K562 (cell line): ENCODE measurements at regions not wholly inside any gene's neighbourhood (a gene's known extent, or its start where the extent isn't known, plus 50 kb on each side); places are given as distances from the start of the nearest gene placed in this dataset.

Source experiments
- ATAC-seq: fragments of 200-7000 bp; cut with Tn5 transposase; 3 replicates; pipeline ENCODE4 v1.9.1; 2020; ENCODE audit warnings: moderate library complexity
- BruUV-seq: library from RNA; stranded (reverse); fragments of 400-500 nt; replicated peaks from 2 replicates; lab custom pipeline; 2021; lab: Mats Ljungman, UMichigan
- CTCF ChIA-PET: fragments of 300-600 bp; formaldehyde crosslinking; extraction: SDS; loops from one replicate; lab custom pipeline; 2021; ENCODE audit warnings: low intra/inter-chr PET ratio; lab: Yijun Ruan, JAX
- POLR2A ChIA-PET: fragments of 300-600, 350-650 bp; sonication (Branson Sonifier 250); formaldehyde crosslinking; extraction: SDS; loops from one replicate; lab custom pipeline; 2021; ENCODE audit warnings: antibody characterized with exemption, inconsistent platforms; lab: Yijun Ruan, JAX
- DNase-seq, 4 experiments: peaks; one replicate each; pipeline versions ENCODE4 v3.0.0 to v3.0.0-alpha.2; 2011 to 2018; ENCODE audit warnings: low spot score in 3 of 4, mixed read lengths in 3 of 4; ENCODE audit errors: extremely low read depth in 1 of 4
- FAIRE-seq: peaks from 2 replicates; lab custom pipeline; 2011; peaks lifted over from hg19 to GRCh38; lab: Jason Lieb, UNC
- H2AFZ ChIP-seq: 2 replicates; pipeline ENCODE4 v1.6.0; 2011; ENCODE audit warnings: low read depth, low read length, control low read depth, inconsistent platforms
- H3K27ac ChIP-seq: fragments of 200-600 bp; 3 replicates; pipeline ENCODE4 v1.8.0; 2011; ENCODE audit warnings: low read depth, mild to moderate bottlenecking, control low read depth, inconsistent platforms, low read length, moderate library complexity, mixed read lengths; ENCODE audit errors: extremely low read depth
- H3K27me3 ChIP-seq, 2 experiments: fragments of 300-600 bp in 1 of 2; 2 replicates in 1 of 2; 3 replicates in 1 of 2; pipeline versions ENCODE4 v1.6.0 to v1.8.0; 2011; ENCODE audit warnings: inconsistent platforms in 2 of 2, low read length in 2 of 2, mild to moderate bottlenecking in 1 of 2, mixed read lengths in 1 of 2, moderate library complexity in 1 of 2; ENCODE audit not compliant: control insufficient read depth in 2 of 2, insufficient read depth in 2 of 2
- H3K36me3 ChIP-seq: fragments of 300-600 bp; 3 replicates; pipeline ENCODE4 v1.8.0; 2011; ENCODE audit warnings: mild to moderate bottlenecking, low read length, inconsistent platforms; ENCODE audit not compliant: control insufficient read depth, insufficient read depth
- H3K4me1 ChIP-seq, 2 experiments: fragments of 200-600 bp in 1 of 2; replicated peaks in 1 of 2; 2 replicates in 1 of 2; 3 replicates in 1 of 2; pipeline versions ENCODE4 v1.5.1 to v1.8.0; 2011; ENCODE audit warnings: inconsistent platforms in 2 of 2, low read length in 2 of 2, mild to moderate bottlenecking in 1 of 2, mixed read lengths in 1 of 2, moderate library complexity in 1 of 2; ENCODE audit not compliant: control insufficient read depth in 2 of 2, insufficient read depth in 2 of 2
- H3K4me2 ChIP-seq: 2 replicates; pipeline ENCODE4 v1.6.1; 2011; ENCODE audit warnings: low read length, control low read depth, inconsistent platforms, mixed read lengths; ENCODE audit not compliant: insufficient read depth
- H3K4me3 ChIP-seq: fragments of 200-600 bp; sonication (generic), shearing (Covaris generic); 2 replicates; pipeline ENCODE4 v1.5.1; 2016; ENCODE audit warnings: control low read depth, inconsistent platforms
- H3K79me2 ChIP-seq: fragments of 200-600 bp; 3 replicates; pipeline ENCODE4 v1.8.0; 2011; ENCODE audit warnings: low read length, inconsistent platforms; ENCODE audit not compliant: control insufficient read depth, insufficient read depth
- H3K9ac ChIP-seq, 2 experiments: 2 replicates each; pipeline versions ENCODE4 v1.6.0 to v1.6.1; 2011; ENCODE audit warnings: low read depth in 2 of 2, low read length in 2 of 2, control low read depth in 1 of 2, inconsistent platforms in 1 of 2, mild to moderate bottlenecking in 1 of 2, mixed read lengths in 1 of 2; ENCODE audit not compliant: insufficient read depth in 1 of 2
- H3K9me1 ChIP-seq: one replicate; pipeline ENCODE4 v1.6.0; 2011; ENCODE audit warnings: inconsistent platforms, mild to moderate bottlenecking, low read length, moderate library complexity; ENCODE audit not compliant: control insufficient read depth, insufficient read depth
- H3K9me3 ChIP-seq: replicated peaks from 2 replicates; pipeline ENCODE4 v1.5.1; 2011; ENCODE audit warnings: low read depth, low read length, inconsistent platforms; ENCODE audit not compliant: control insufficient read depth, insufficient read depth
- H4K20me1 ChIP-seq: replicated peaks from 2 replicates; pipeline ENCODE4 v1.6.1; 2011; ENCODE audit warnings: low read length, inconsistent platforms, mixed read lengths; ENCODE audit not compliant: control insufficient read depth, insufficient read depth
- C11orf30 ChIP-seq: fragments of 450-650 bp; IDR thresholded peaks from 2 replicates; pipeline ENCODE4 v1.6.1; 2016; ENCODE audit warnings: low read depth, mild to moderate bottlenecking
- CCNT2 ChIP-seq: IDR thresholded peaks from 2 replicates; pipeline ENCODE4 v1.6.1; 2011; ENCODE audit warnings: borderline replicate concordance, low read depth, mild to moderate bottlenecking, moderate library complexity, mixed read lengths, low read length; ENCODE audit not compliant: insufficient read length; ENCODE audit errors: extremely low read depth
- ETS2 ChIP-seq: IDR thresholded peaks from 2 replicates; pipeline ENCODE4 v1.6.1; 2016; ENCODE audit warnings: borderline replicate concordance, missing genetic modification characterization, mild to moderate bottlenecking, moderate library complexity, missing compliant biosample characterization; ENCODE audit not compliant: poor library complexity, severe bottlenecking
- GTF2F1 ChIP-seq: IDR thresholded peaks from 2 replicates; pipeline ENCODE4 v1.6.1; 2011; ENCODE audit warnings: low read depth, low read length, improper control_type of control experiment
- HLTF ChIP-seq: fragments of 450-650 bp; IDR thresholded peaks from 2 replicates; pipeline ENCODE4 v1.6.1; 2016
- ZSCAN29 ChIP-seq: fragments of 450-650 bp; IDR thresholded peaks from 2 replicates; pipeline ENCODE4 v1.6.1; 2017
- WGBS: fragments of 100-300 bp; shearing (Covaris generic); methylation state at CpG from one replicate; pipeline ENCODE4 v1.1.6; 2016; ENCODE audit warnings: low coverage, mixed read lengths; ENCODE audit not compliant: insufficient coverage; ENCODE audit errors: missing lambda C conversion rate; 5-methylcytosine and 5-hydroxymethylcytosine counted together
- in situ Hi-C: fragments of 300-500 bp; cut with MboI; formaldehyde crosslinking; loops from 4 replicates; pipeline ENCODE4 v1.15.0; 2018; ENCODE audit warnings: inconsistent platforms, mixed read lengths
- intact Hi-C: fragments of 100-400 bp; cut with micrococcal nuclease; formaldehyde crosslinking; loops from 2 replicates; pipeline ENCODE4 v1.14.2; 2022
- TF ChIP-seq, protein P1 (sequence below), 2 experiments: fragments of 150-350 bp in 1 of 2; IDR thresholded peaks; 2 replicates each; pipeline ENCODE4 v1.6.1; 2012 to 2016; ENCODE audit warnings: low read depth in 2 of 2, low read length in 2 of 2, mild to moderate bottlenecking in 1 of 2, moderate library complexity in 1 of 2

DNA sequence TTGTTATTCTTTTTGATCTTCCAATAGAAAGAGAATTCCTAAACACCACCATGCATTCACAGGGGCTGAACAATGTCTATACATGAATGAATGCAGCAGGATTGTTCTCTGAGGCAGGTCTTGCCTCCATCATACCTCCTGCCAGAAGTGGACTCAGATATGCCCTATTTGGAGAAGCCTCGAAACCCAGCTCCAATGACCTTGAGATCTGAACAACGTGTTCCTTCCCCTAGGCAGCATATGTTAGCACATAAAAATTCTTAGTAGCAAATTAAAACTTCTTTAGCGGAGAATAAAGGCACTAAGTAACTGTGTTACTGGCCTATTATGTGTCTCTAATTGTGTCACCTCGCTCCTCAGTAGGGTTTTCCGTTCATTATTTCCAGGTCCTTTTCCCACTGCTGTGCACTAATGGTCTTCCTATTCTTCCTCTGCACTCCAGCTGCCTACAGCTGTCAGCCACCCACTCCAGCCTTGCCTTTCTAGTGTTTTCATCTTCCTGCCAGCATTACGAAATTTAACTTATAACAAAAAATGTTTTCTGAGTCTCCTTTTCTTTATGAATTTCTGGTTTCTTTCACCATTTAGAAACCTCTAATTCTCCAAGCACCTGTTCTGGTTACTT, 62.6 kb upstream of the IGF1 start (continued):
- TF ChIP-seq, protein P1, sequence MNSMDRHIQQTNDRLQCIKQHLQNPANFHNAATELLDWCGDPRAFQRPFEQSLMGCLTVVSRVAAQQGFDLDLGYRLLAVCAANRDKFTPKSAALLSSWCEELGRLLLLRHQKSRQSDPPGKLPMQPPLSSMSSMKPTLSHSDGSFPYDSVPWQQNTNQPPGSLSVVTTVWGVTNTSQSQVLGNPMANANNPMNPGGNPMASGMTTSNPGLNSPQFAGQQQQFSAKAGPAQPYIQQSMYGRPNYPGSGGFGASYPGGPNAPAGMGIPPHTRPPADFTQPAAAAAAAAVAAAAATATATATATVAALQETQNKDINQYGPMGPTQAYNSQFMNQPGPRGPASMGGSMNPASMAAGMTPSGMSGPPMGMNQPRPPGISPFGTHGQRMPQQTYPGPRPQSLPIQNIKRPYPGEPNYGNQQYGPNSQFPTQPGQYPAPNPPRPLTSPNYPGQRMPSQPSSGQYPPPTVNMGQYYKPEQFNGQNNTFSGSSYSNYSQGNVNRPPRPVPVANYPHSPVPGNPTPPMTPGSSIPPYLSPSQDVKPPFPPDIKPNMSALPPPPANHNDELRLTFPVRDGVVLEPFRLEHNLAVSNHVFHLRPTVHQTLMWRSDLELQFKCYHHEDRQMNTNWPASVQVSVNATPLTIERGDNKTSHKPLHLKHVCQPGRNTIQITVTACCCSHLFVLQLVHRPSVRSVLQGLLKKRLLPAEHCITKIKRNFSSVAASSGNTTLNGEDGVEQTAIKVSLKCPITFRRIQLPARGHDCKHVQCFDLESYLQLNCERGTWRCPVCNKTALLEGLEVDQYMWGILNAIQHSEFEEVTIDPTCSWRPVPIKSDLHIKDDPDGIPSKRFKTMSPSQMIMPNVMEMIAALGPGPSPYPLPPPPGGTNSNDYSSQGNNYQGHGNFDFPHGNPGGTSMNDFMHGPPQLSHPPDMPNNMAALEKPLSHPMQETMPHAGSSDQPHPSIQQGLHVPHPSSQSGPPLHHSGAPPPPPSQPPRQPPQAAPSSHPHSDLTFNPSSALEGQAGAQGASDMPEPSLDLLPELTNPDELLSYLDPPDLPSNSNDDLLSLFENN (IDR thresholded peaks at IDR 0.05; ENCODE audit: low read depth in 2 of 2, low read length in 2 of 2): no peak

DNA sequence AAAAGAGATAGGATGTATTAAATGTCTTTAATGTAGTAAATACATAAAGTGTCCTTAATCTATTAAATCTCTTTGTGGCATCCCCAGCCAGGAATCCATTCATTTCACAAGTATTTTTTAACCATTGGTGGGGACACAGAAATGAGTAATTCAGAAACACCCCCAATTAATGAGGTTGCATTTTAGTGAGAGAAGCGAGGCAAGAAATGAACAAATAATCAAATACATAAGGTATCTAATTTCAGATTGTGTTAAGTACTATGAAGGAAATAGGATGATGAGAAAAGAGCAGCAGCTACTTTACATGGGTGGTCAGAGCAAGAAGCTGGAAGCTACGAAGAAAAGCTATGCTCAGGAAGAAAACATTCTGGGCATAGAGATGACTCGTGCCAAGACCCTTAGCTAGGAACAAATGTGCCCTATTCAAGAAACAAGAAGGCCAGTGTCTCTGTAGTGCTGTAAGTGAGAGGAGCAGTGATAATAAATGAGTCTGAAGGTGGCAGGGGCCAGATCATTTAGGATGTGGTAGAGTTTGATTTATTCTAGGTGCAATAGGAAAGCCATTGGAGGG, 60.5 kb upstream of the IGF1 start:
- BruUV-seq: no TSS peak
- no peaks in the 10 kb centered on the region for H3K9me1 ChIP-seq
- WGBS: 4% methylated on average over 3 of the region's 3 CpGs
- FAIRE-seq (no peak), DNase-seq (no peak), ATAC-seq (no peak)
- H3K9ac ChIP-seq: no peak overlapping the region
- H3K36me3 ChIP-seq: no peaks in the 10 kb centered on the region
- in situ Hi-C loops (no loop called here), intact Hi-C loops (loop anchor here (5.0 kb wide), 1 partner anchor 599 kb away; no protein-coding TSS in a partner anchor)
- no peak overlapping the region for H3K4me3 ChIP-seq
- no peak overlapping the region for H2AFZ ChIP-seq
- H3K79me2 ChIP-seq: no peaks in the 10 kb centered on the region
- no peaks in the 10 kb centered on the region; a peak in 1 of 5 replicates for H3K27me3 ChIP-seq
- H3K27ac ChIP-seq: no peak overlapping the region
- ChIA-PET POLR2A (no interaction called here), CTCF (no interaction called here)
- H3K4me2 ChIP-seq: no peak overlapping the region
- H3K4me1 ChIP-seq: no peaks in the 10 kb centered on the region
- H3K9me3 ChIP-seq: no peaks in the 10 kb centered on the region
- no peaks in the 10 kb centered on the region for H4K20me1 ChIP-seq
- TF ChIP-seq CCNT2 (no peak), C11orf30 (no peak), ZSCAN29 (no peak), ETS2 (tag) (no peak), GTF2F1 (no peak), HLTF (no peak)
